Astrocyte (in vitro differentiated cells and primary cell): ENCODE measurements at regions not wholly inside any gene's neighbourhood (a gene's known extent, or its start where the extent isn't known, plus 50 kb on each side); places are given as distances from the start of the nearest gene placed in this dataset.

ENCODE experiments used
- CTCF ChIP-seq: IDR thresholded peaks from 2 replicates; pipeline ENCODE4 v1.5.1; 2011; ENCODE audit warnings: low read depth, mild to moderate bottlenecking, inconsistent platforms, low read length, moderate library complexity; ENCODE audit not compliant: insufficient read depth
- EZH2 ChIP-seq: IDR thresholded peaks from 2 replicates; pipeline ENCODE4 v1.6.1; 2012; ENCODE audit warnings: mild to moderate bottlenecking, low read length, inconsistent platforms; ENCODE audit not compliant: insufficient read depth

DNA sequence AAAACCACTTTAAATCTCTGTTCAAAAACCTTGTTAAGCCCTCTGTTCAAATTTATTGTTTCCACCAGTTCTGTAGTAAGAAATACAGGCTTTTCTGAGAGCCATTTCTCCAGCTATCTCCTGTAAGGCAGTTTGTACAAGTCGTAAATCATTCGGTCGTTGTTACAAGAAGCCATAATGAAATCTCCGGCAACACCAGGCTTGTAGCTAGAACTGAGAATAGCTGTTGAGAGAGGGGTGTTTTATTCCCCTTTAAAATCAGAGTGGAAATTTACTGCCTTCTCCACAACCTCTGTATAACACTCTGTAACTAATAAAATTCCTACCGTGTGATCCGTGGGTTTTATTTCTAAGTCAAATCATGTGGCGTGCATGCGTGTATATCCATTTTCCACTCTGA, 335.8 kb upstream of the KAZN start:
- TF ChIP-seq CTCF (no peak), EZH2 (no peak)
